Right lobe of liver (tissue), 4 donors: ENCODE measurements at regions not wholly inside any gene's neighbourhood (a gene's known extent, or its start where the extent isn't known, plus 50 kb on each side); places are given as distances from the start of the nearest gene placed in this dataset.

Experiments used
- POLR2A ChIP-seq: fragments of 450-650 bp; IDR thresholded peaks from one replicate; pipeline ENCODE4 v1.6.1; 2017; ENCODE audit warnings: antibody characterized with exemption, mild to moderate bottlenecking
- TF ChIP-seq, protein P1 (sequence below), 4 donors: fragments of 200-600 bp in 3 of 4; fragments of 450-650 bp in 1 of 4; IDR thresholded peaks; one replicate each; pipeline versions ENCODE4 v1.5.1 to v1.8.0; 2016 to 2022; ENCODE audit warnings: antibody characterized with exemption in 4 of 4, mild to moderate bottlenecking in 2 of 4
- donor health status: DM: no; HTN: no; CAD: no.
- donor health status: DM: no; HTN: no; CAD: no.
- donor health status: DM: no; HTN: yes; CAD: no.

- TF ChIP-seq, protein P1, sequence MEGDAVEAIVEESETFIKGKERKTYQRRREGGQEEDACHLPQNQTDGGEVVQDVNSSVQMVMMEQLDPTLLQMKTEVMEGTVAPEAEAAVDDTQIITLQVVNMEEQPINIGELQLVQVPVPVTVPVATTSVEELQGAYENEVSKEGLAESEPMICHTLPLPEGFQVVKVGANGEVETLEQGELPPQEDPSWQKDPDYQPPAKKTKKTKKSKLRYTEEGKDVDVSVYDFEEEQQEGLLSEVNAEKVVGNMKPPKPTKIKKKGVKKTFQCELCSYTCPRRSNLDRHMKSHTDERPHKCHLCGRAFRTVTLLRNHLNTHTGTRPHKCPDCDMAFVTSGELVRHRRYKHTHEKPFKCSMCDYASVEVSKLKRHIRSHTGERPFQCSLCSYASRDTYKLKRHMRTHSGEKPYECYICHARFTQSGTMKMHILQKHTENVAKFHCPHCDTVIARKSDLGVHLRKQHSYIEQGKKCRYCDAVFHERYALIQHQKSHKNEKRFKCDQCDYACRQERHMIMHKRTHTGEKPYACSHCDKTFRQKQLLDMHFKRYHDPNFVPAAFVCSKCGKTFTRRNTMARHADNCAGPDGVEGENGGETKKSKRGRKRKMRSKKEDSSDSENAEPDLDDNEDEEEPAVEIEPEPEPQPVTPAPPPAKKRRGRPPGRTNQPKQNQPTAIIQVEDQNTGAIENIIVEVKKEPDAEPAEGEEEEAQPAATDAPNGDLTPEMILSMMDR (IDR thresholded peaks at IDR 0.05): no peak
- no peak for TF ChIP-seq POLR2A
Measured at GRCh38 chr4:62531264-62531663, 1331.1 kb downstream of the ADGRL3 start.
